H1 (cell line): ENCODE measurements at regions not wholly inside any gene's neighbourhood (a gene's known extent, or its start where the extent isn't known, plus 50 kb on each side); places are given as distances from the start of the nearest gene placed in this dataset.
A peak's percentile ranks its signal among the peaks of the same experiment; 100 is the strongest.

ENCODE experiments used
- CTCF ChIA-PET: fragments of 300-600 bp; sonication (Branson Sonifier 250); formaldehyde crosslinking; loops from one replicate; lab custom pipeline; 2021; ENCODE audit not compliant: partially characterized antibody; lab: Charles Lee
- POLR2A ChIA-PET: fragments of 300-600 bp; sonication (Branson Sonifier 250); formaldehyde crosslinking; loops from one replicate; lab custom pipeline; 2021; ENCODE audit warnings: inconsistent platforms; ENCODE audit not compliant: partially characterized antibody; lab: Charles Lee
- DNase-seq, 2 experiments: peaks; one replicate each; pipeline versions ENCODE4 v3.0.0 to v3.0.0-alpha.2; 2010 to 2022; ENCODE audit warnings: low spot score in 2 of 2, low read depth in 1 of 2, mixed read lengths in 1 of 2
- FAIRE-seq: peaks from 2 replicates; lab custom pipeline; 2011; peaks lifted over from hg19 to GRCh38; lab: Jason Lieb, UNC
- H2AFZ ChIP-seq: 2 replicates; pipeline ENCODE4 v1.8.1; 2012; ENCODE audit warnings: low read length, inconsistent platforms
- H2AK5ac ChIP-seq: 2 replicates; pipeline ENCODE4 v1.6.1; 2013; ENCODE audit warnings: low read depth, low read length
- H2BK120ac ChIP-seq: replicated peaks from 2 replicates; pipeline ENCODE3; 2013; ENCODE audit warnings: low read depth, low read length, inconsistent platforms
- H2BK12ac ChIP-seq: 2 replicates; pipeline ENCODE4 v1.6.1; 2013; ENCODE audit warnings: low read depth, low read length
- H2BK15ac ChIP-seq: 2 replicates; pipeline ENCODE4 v1.6.1; 2013; ENCODE audit warnings: low read length
- H2BK20ac ChIP-seq: 2 replicates; pipeline ENCODE4 v1.6.1; 2013; ENCODE audit warnings: low read length
- H2BK5ac ChIP-seq: 2 replicates; pipeline ENCODE4 v1.6.1; 2013; ENCODE audit warnings: low read depth, low read length
- H3K14ac ChIP-seq: 2 replicates; pipeline ENCODE4 v1.6.1; 2013; ENCODE audit warnings: inconsistent platforms; ENCODE audit not compliant: insufficient read length
- H3K18ac ChIP-seq: 2 replicates; pipeline ENCODE4 v1.6.1; 2013; ENCODE audit warnings: low read length; ENCODE audit errors: extremely low read depth
- H3K23ac ChIP-seq: 2 replicates; pipeline ENCODE4 v1.6.1; 2013; ENCODE audit warnings: inconsistent platforms; ENCODE audit not compliant: insufficient read length
- H3K23me2 ChIP-seq: 2 replicates; pipeline ENCODE4 v1.6.1; 2013; ENCODE audit warnings: low read depth, low read length
- H3K27ac ChIP-seq: 2 replicates; pipeline ENCODE4 v1.6.1; 2011; ENCODE audit warnings: low read depth, low read length, inconsistent platforms
- H3K27me3 ChIP-seq, 4 experiments: replicated peaks in 1 of 4; 1 replicate in 1 of 4; 2 replicates in 3 of 4; pipeline versions ENCODE4 v1.6.1 to v1.8.1; 2011 to 2013; ENCODE audit warnings: low read length in 3 of 4, mild to moderate bottlenecking in 3 of 4, inconsistent platforms in 2 of 4, mixed read lengths in 2 of 4, moderate library complexity in 1 of 4; ENCODE audit not compliant: control insufficient read depth in 3 of 4, insufficient read depth in 3 of 4; ENCODE audit errors: extremely low read depth in 1 of 4
- H3K36me3 ChIP-seq, 4 experiments: 2 replicates each; pipeline versions ENCODE4 v1.6.1 to v1.8.1; 2011 to 2013; ENCODE audit warnings: mild to moderate bottlenecking in 4 of 4, low read length in 3 of 4, moderate library complexity in 2 of 4, control low read depth in 1 of 4, inconsistent platforms in 1 of 4; ENCODE audit not compliant: insufficient read depth in 4 of 4, control insufficient read depth in 2 of 4
- H3K4ac ChIP-seq: replicated peaks from 2 replicates; pipeline ENCODE3; 2013; ENCODE audit warnings: low read length, low read depth, mixed read lengths, inconsistent platforms; ENCODE audit not compliant: insufficient read length
- H3K4me1 ChIP-seq, 4 experiments: replicated peaks in 1 of 4; 1 replicate in 1 of 4; 2 replicates in 3 of 4; pipeline versions ENCODE4 v1.6.1 to v1.8.1; 2011 to 2013; ENCODE audit warnings: low read length in 3 of 4, inconsistent platforms in 2 of 4, mixed read lengths in 1 of 4; ENCODE audit not compliant: insufficient read depth in 4 of 4, control insufficient read depth in 3 of 4
- H3K4me2 ChIP-seq, 2 experiments: 2 replicates each; pipeline versions ENCODE4 v1.6.1 to v1.8.1; 2011 to 2013; ENCODE audit warnings: low read depth in 2 of 2, low read length in 2 of 2, control low read depth in 1 of 2, inconsistent platforms in 1 of 2, mild to moderate bottlenecking in 1 of 2; ENCODE audit not compliant: insufficient read depth in 1 of 2
- H3K4me3 ChIP-seq, 4 experiments: fragments of 200-600, 300-600 bp in 1 of 4; sonication (generic), shearing (Covaris generic), sonication (Bioruptor Twin) in 1 of 4; 2 replicates each; pipeline versions ENCODE4 v1.5.1 to v1.8.1; 2011 to 2016; ENCODE audit warnings: low read length in 4 of 4, low read depth in 3 of 4, control low read depth in 2 of 4, inconsistent platforms in 2 of 4, mild to moderate bottlenecking in 2 of 4, mixed read lengths in 1 of 4, moderate library complexity in 1 of 4; ENCODE audit not compliant: insufficient read depth in 2 of 4; ENCODE audit errors: extremely low read depth in 1 of 4
- H3K56ac ChIP-seq: replicated peaks from 2 replicates; pipeline ENCODE3; 2013; ENCODE audit warnings: low read depth, mild to moderate bottlenecking, mixed read lengths, low read length, inconsistent platforms; ENCODE audit not compliant: insufficient read length
- H3K79me1 ChIP-seq: 2 replicates; pipeline ENCODE4 v1.6.1; 2013; ENCODE audit warnings: low read depth, low read length, control low read depth
- H3K79me2 ChIP-seq, 2 experiments: 2 replicates each; pipeline versions ENCODE4 v1.6.1 to v1.8.1; 2012 to 2013; ENCODE audit warnings: low read length in 2 of 2, mild to moderate bottlenecking in 2 of 2, inconsistent platforms in 1 of 2; ENCODE audit not compliant: insufficient read depth in 2 of 2, control insufficient read depth in 1 of 2
- H3K9ac ChIP-seq, 4 experiments: replicated peaks in 1 of 4; 1 replicate in 1 of 4; 2 replicates in 3 of 4; pipeline versions ENCODE4 v1.6.1 to v1.8.1; 2011 to 2013; ENCODE audit warnings: low read depth in 3 of 4, low read length in 3 of 4, control low read depth in 2 of 4, mild to moderate bottlenecking in 2 of 4, moderate library complexity in 2 of 4, inconsistent platforms in 1 of 4; ENCODE audit errors: extremely low read depth in 1 of 4
- H3K9me3 ChIP-seq, 2 experiments: 2 replicates each; pipeline versions ENCODE4 v1.6.1 to v1.8.1; 2012 to 2013; ENCODE audit warnings: mild to moderate bottlenecking in 2 of 2, moderate library complexity in 2 of 2, control low read depth in 1 of 2, inconsistent platforms in 1 of 2, low read depth in 1 of 2, low read length in 1 of 2, mixed read lengths in 1 of 2; ENCODE audit not compliant: insufficient read depth in 2 of 2
- H4K20me1 ChIP-seq, 2 experiments: replicated peaks in 1 of 2; 2 replicates each; pipeline versions ENCODE3 to v1.8.1; 2011 to 2013; ENCODE audit warnings: inconsistent platforms in 2 of 2, low read length in 2 of 2, mild to moderate bottlenecking in 1 of 2; ENCODE audit not compliant: insufficient read depth in 2 of 2, control insufficient read depth in 1 of 2
- H4K5ac ChIP-seq: 2 replicates; pipeline ENCODE4 v1.6.1; 2013; ENCODE audit warnings: low read length, low read depth, mixed read lengths, inconsistent platforms; ENCODE audit not compliant: insufficient read length
- H4K8ac ChIP-seq: 2 replicates; pipeline ENCODE4 v1.8.0; 2013; ENCODE audit warnings: mild to moderate bottlenecking, moderate library complexity, low read length, inconsistent platforms; ENCODE audit not compliant: insufficient read depth; ENCODE audit errors: extremely low read depth
- H4K91ac ChIP-seq: replicated peaks from 2 replicates; pipeline ENCODE3; 2013; ENCODE audit warnings: low read length, mixed read lengths, inconsistent platforms; ENCODE audit not compliant: insufficient read length
- BCL11A ChIP-seq, 2 experiments: IDR thresholded peaks; one replicate each; pipeline ENCODE4 v1.6.1; 2011; ENCODE audit warnings: low read depth in 2 of 2, low read length in 2 of 2, mild to moderate bottlenecking in 2 of 2
- EP300 ChIP-seq, 2 experiments: IDR thresholded peaks; 1 replicate in 1 of 2; 2 replicates in 1 of 2; pipeline ENCODE4 v1.6.1; 2011 to 2012; ENCODE audit warnings: low read depth in 2 of 2, low read length in 2 of 2, mild to moderate bottlenecking in 2 of 2, borderline replicate concordance in 1 of 2, inconsistent platforms in 1 of 2, moderate library complexity in 1 of 2
- KDM1A ChIP-seq: fragments of 200-600, 300-600 bp; sonication (generic); IDR thresholded peaks from 2 replicates; pipeline ENCODE4 v1.7.1; 2016; ENCODE audit warnings: mild to moderate bottlenecking, low read length, borderline replicate concordance
- NANOG ChIP-seq: IDR thresholded peaks from 2 replicates; pipeline ENCODE4 v1.6.1; 2011; ENCODE audit warnings: low read length, low read depth, mild to moderate bottlenecking, inconsistent platforms; ENCODE audit not compliant: insufficient read depth, poor library complexity, severe bottlenecking
- NRF1 ChIP-seq: IDR thresholded peaks from 2 replicates; pipeline ENCODE4 v1.6.1; 2011; ENCODE audit warnings: mild to moderate bottlenecking, low read depth, low read length, improper control_type of control experiment
- POU5F1 ChIP-seq: IDR thresholded peaks from 2 replicates; pipeline ENCODE4 v1.6.1; 2011; ENCODE audit warnings: low read depth, mild to moderate bottlenecking, low read length, moderate library complexity
- SAP30 ChIP-seq: fragments of 300-600 bp; sonication (generic); IDR thresholded peaks from 2 replicates; pipeline ENCODE4 v1.7.1; 2012; ENCODE audit warnings: low read length, moderate library complexity, mild to moderate bottlenecking, inconsistent platforms; ENCODE audit not compliant: insufficient read depth, insufficient replicate concordance
- SP1 ChIP-seq: IDR thresholded peaks from 2 replicates; pipeline ENCODE4 v1.6.1; 2011; ENCODE audit warnings: low read depth, low read length
- TEAD4 ChIP-seq: IDR thresholded peaks from 2 replicates; pipeline ENCODE4 v1.6.1; 2012; ENCODE audit warnings: low read depth, low read length, inconsistent platforms, mixed read lengths
- USF2 ChIP-seq: IDR thresholded peaks from 2 replicates; pipeline ENCODE4 v1.6.1; 2011; ENCODE audit warnings: low read length, improper control_type of control experiment
- WGBS, 2 experiments: shearing (Covaris generic) in 1 of 2; methylation state at CpG; one replicate each; pipeline versions ENCODE4 v1.1.6 to v1.1.7; 2013 to 2015; ENCODE audit warnings: low lambda C conversion rate in 2 of 2, mixed read lengths in 2 of 2, inconsistent platforms in 1 of 2, low coverage in 1 of 2, missing lambda C conversion rate in 1 of 2; ENCODE audit not compliant: insufficient replicate concordance in 2 of 2, insufficient coverage in 1 of 2, insufficient read length in 1 of 2; ENCODE audit errors: extremely low coverage in 1 of 2, missing lambda C conversion rate in 1 of 2; 5-methylcytosine and 5-hydroxymethylcytosine counted together

GRCh38 chr5:159768243-159768642, 148.0 kb upstream of the ADRA1B start:
- ChIA-PET CTCF (interaction anchor here (1.2 to 1.5 kb wide), 2 partner anchors 22 to 187 kb away, joined by 3 to 5 read pairs; no protein-coding TSS in a partner anchor), POLR2A (no interaction called here)
- Histone ChIP-seq H3K27me3 (peaks cover 0 to 2% (median 0%) of the 10 kb centered on the region in 4 experiments; a peak in 1 of 7 replicates), H3K56ac (no peak overlapping the region), H4K20me1 (no peaks in the 10 kb centered on the region), H3K4me1 (peaks cover 4 to 13% (median 8%) of the 10 kb centered on the region in 4 experiments; a peak in 6 of 7 replicates), H2BK15ac (no peak overlapping the region), H4K5ac (no peak overlapping the region), H2BK120ac (peak overlapping the region; percentile 22), H4K8ac (no peak overlapping the region), H3K23ac (no peak overlapping the region), H3K14ac (no peak overlapping the region), H2AFZ (no peak overlapping the region), H3K4me2 (peak overlapping the region in 1 of 2 experiments; percentile 33; a peak in 1 of 4 replicates), H3K27ac (no peak overlapping the region), H2AK5ac (no peak overlapping the region), H4K91ac (peak overlapping the region; percentile 12), H3K18ac (no peak overlapping the region), H2BK5ac (peak overlapping the region; percentile 76; the same call in 1 of the 2 replicates), H3K4ac (peak overlapping the region; percentile 11), H2BK20ac (peak overlapping the region; percentile 93; the same call in 1 of the 2 replicates), H3K4me3 (no peak overlapping the region), H3K9ac (no peak overlapping the region), H3K79me1 (no peaks in the 10 kb centered on the region), H3K36me3 (no peaks in the 10 kb centered on the region), H2BK12ac (peak overlapping the region; percentile 55; the same call in 1 of the 2 replicates), H3K79me2 (no peaks in the 10 kb centered on the region), H3K23me2 (peaks cover 2% of the 10 kb centered on the region; the same call in 1 of the 2 replicates), H3K9me3 (no peaks in the 10 kb centered on the region)
- DNase-seq: no peak
- FAIRE-seq: peak; percentile 95
- 24% methylated on average over 2 of the region's 2 CpGs; no CpG with 5 or more reads in 1 of the 2 experiments for WGBS, 2 experiments
- TF ChIP-seq KDM1A (no peak), SAP30 (no peak), NRF1 (no peak), NANOG (peak; percentile 52), USF2 (peak; percentile 17; the same call in 1 of the 2 replicates), TEAD4 (peak; percentile 74), BCL11A (IDR thresholded peaks at IDR 0.05; ENCODE audit: low read depth in 2 of 2, low read length in 2 of 2) (no peak), SP1 (no peak), POU5F1 (peak; percentile 54; the same call in 1 of the 2 replicates), EP300 (IDR thresholded peaks at IDR 0.05; ENCODE audit: borderline replicate concordance in 1 of 2, low read depth in 2 of 2, low read length in 2 of 2) (peak in 1 of 2 experiments; percentile 66; a peak in 1 of 3 replicates)
